Astrocyte (in vitro differentiated cells and primary cell): ENCODE measurements at regions not wholly inside any gene's neighbourhood (a gene's known extent, or its start where the extent isn't known, plus 50 kb on each side); places are given as distances from the start of the nearest gene placed in this dataset.

Experiments
- DNase-seq: peaks from one replicate; pipeline ENCODE4 v3.0.0-alpha.2; 2010; ENCODE audit warnings: low read depth
- FAIRE-seq: peaks from 2 replicates; lab custom pipeline; 2011; peaks lifted over from hg19 to GRCh38; lab: Jason Lieb, UNC
- H2AFZ ChIP-seq: 2 replicates; pipeline ENCODE4 v1.6.0; 2012; ENCODE audit warnings: low read depth, low read length, inconsistent platforms
- H3K27ac ChIP-seq: 2 replicates; pipeline ENCODE4 v1.5.1; 2011; ENCODE audit warnings: low read depth, low read length, inconsistent platforms
- H3K27me3 ChIP-seq: 2 replicates; pipeline ENCODE4 v1.6.0; 2011; ENCODE audit warnings: low read length, inconsistent platforms; ENCODE audit not compliant: insufficient read depth
- H3K36me3 ChIP-seq: 2 replicates; pipeline ENCODE4 v1.5.1; 2011; ENCODE audit warnings: low read length, inconsistent platforms; ENCODE audit not compliant: insufficient read depth
- H3K4me1 ChIP-seq: 2 replicates; pipeline ENCODE4 v1.5.1; 2011; ENCODE audit warnings: low read length, inconsistent platforms; ENCODE audit not compliant: insufficient read depth
- H3K4me2 ChIP-seq: 2 replicates; pipeline ENCODE4 v1.6.0; 2012; ENCODE audit warnings: low read length, inconsistent platforms
- H3K4me3 ChIP-seq: 2 replicates; pipeline ENCODE4 v1.5.1; 2011; ENCODE audit warnings: low read depth, mild to moderate bottlenecking, low read length, inconsistent platforms; ENCODE audit not compliant: insufficient read depth
- H3K79me2 ChIP-seq: 2 replicates; pipeline ENCODE4 v1.6.0; 2012; ENCODE audit warnings: mild to moderate bottlenecking, low read length, inconsistent platforms; ENCODE audit not compliant: insufficient read depth
- H3K9ac ChIP-seq: 2 replicates; pipeline ENCODE4 v1.6.0; 2012; ENCODE audit warnings: mild to moderate bottlenecking, low read length, inconsistent platforms
- H3K9me3 ChIP-seq: 2 replicates; pipeline ENCODE4 v1.5.1; 2012; ENCODE audit warnings: low read depth, mild to moderate bottlenecking, low read length, inconsistent platforms; ENCODE audit not compliant: insufficient read depth
- H4K20me1 ChIP-seq: 2 replicates; pipeline ENCODE4 v1.6.0; 2012; ENCODE audit warnings: low read length, inconsistent platforms; ENCODE audit not compliant: insufficient read depth
- H3K27ac Mint-ChIP-seq: one replicate; pipeline ENCODE4 v1.8.0; 2021; ENCODE audit warnings: mild to moderate bottlenecking, mixed read lengths; ENCODE audit not compliant: unreplicated experiment
- H3K27me3 Mint-ChIP-seq: one replicate; pipeline ENCODE4 v1.8.0; 2021; ENCODE audit warnings: low read depth, mixed read lengths; ENCODE audit not compliant: unreplicated experiment
- H3K36me3 Mint-ChIP-seq: one replicate; pipeline ENCODE4 v1.8.0; 2021; ENCODE audit warnings: low read depth, mixed read lengths; ENCODE audit not compliant: unreplicated experiment
- H3K4me1 Mint-ChIP-seq: one replicate; pipeline ENCODE4 v1.8.0; 2021; ENCODE audit warnings: low read depth, mixed read lengths; ENCODE audit not compliant: unreplicated experiment
- H3K4me3 Mint-ChIP-seq: one replicate; pipeline ENCODE4 v1.8.0; 2021; ENCODE audit warnings: mild to moderate bottlenecking, moderate library complexity, mixed read lengths; ENCODE audit not compliant: unreplicated experiment
- H3K9me3 Mint-ChIP-seq: one replicate; pipeline ENCODE4 v1.8.0; 2021; ENCODE audit warnings: mild to moderate bottlenecking, mixed read lengths; ENCODE audit not compliant: unreplicated experiment
- CTCF ChIP-seq: IDR thresholded peaks from 2 replicates; pipeline ENCODE4 v1.5.1; 2011; ENCODE audit warnings: low read depth, mild to moderate bottlenecking, inconsistent platforms, low read length, moderate library complexity; ENCODE audit not compliant: insufficient read depth
- EZH2 ChIP-seq: IDR thresholded peaks from 2 replicates; pipeline ENCODE4 v1.6.1; 2012; ENCODE audit warnings: mild to moderate bottlenecking, low read length, inconsistent platforms; ENCODE audit not compliant: insufficient read depth

GRCh38 chr10:47150581-47150980 is 149.4 kb upstream of the GDF10 start:
- H3K27me3 Mint-ChIP-seq: no peaks in the 10 kb centered on the region
- peaks cover 4% of the 10 kb centered on the region for H3K4me1 Mint-ChIP-seq
- no peak overlapping the region for H3K4me3 Mint-ChIP-seq
- no peak for FAIRE-seq
- DNase-seq: no peak
- peaks cover 20% of the 10 kb centered on the region for H3K36me3 Mint-ChIP-seq
- Histone ChIP-seq H3K9ac (no peak overlapping the region), H4K20me1 (peaks cover 5% of the 10 kb centered on the region), H3K9me3 (peaks cover 3% of the 10 kb centered on the region), H3K27me3 (no peaks in the 10 kb centered on the region), H3K4me3 (no peak overlapping the region), H3K36me3 (peaks cover 8% of the 10 kb centered on the region), H2AFZ (no peak overlapping the region), H3K4me2 (no peak overlapping the region), H3K27ac (no peak overlapping the region), H3K79me2 (no peaks in the 10 kb centered on the region), H3K4me1 (peaks cover 4% of the 10 kb centered on the region)
- H3K9me3 Mint-ChIP-seq: peaks cover 25% of the 10 kb centered on the region
- no peak for TF ChIP-seq EZH2
- TF ChIP-seq CTCF: no peak
- no peak overlapping the region for H3K27ac Mint-ChIP-seq

- Histone ChIP-seq H3K27me3 (no peaks in the 10 kb centered on the region), H3K9ac (no peak overlapping the region), H3K36me3 (peaks cover 8% of the 10 kb centered on the region), H3K79me2 (no peaks in the 10 kb centered on the region), H4K20me1 (no peaks in the 10 kb centered on the region), H3K4me1 (no peaks in the 10 kb centered on the region), H3K27ac (no peak overlapping the region), H3K4me2 (no peak overlapping the region), H3K4me3 (no peak overlapping the region), H3K9me3 (peaks cover 3% of the 10 kb centered on the region), H2AFZ (no peak overlapping the region)
- Mint-ChIP-seq H3K4me3 (no peak overlapping the region), H3K36me3 (peaks cover 22% of the 10 kb centered on the region), H3K27ac (no peak overlapping the region), H3K9me3 (peaks cover 29% of the 10 kb centered on the region), H3K27me3 (peaks cover 2% of the 10 kb centered on the region), H3K4me1 (peaks cover 1% of the 10 kb centered on the region)
- TF ChIP-seq EZH2: no peak
- no peak for TF ChIP-seq CTCF
- DNase-seq (no peak), FAIRE-seq (no peak)
Measured at GRCh38 chr10:47151920-47152319, 148.1 kb upstream of the GDF10 start.

GRCh38 chr10:47152861-47153349 is 147.1 kb upstream of the GDF10 start:
- peaks cover 25% of the 10 kb centered on the region for H3K36me3 Mint-ChIP-seq
- H3K27ac Mint-ChIP-seq: no peak overlapping the region
- H3K4me1 ChIP-seq: no peaks in the 10 kb centered on the region

More at GRCh38 chr10:47152861-47153349, 147.1 kb upstream of the GDF10 start:
- DNase-seq (no peak), FAIRE-seq (no peak)
- H3K4me3 Mint-ChIP-seq: no peak overlapping the region
- Histone ChIP-seq H3K4me2 (no peak overlapping the region), H3K9ac (no peak overlapping the region), H3K27me3 (no peaks in the 10 kb centered on the region), H3K79me2 (no peaks in the 10 kb centered on the region), H3K27ac (no peak overlapping the region), H3K36me3 (peaks cover 8% of the 10 kb centered on the region), H2AFZ (no peak overlapping the region), H3K4me3 (no peak overlapping the region), H4K20me1 (no peaks in the 10 kb centered on the region), H3K9me3 (peaks cover 3% of the 10 kb centered on the region)
- TF ChIP-seq CTCF (peak; percentile 40), EZH2 (no peak)
- H3K27me3 Mint-ChIP-seq: peaks cover 2% of the 10 kb centered on the region
- peaks cover 29% of the 10 kb centered on the region for H3K9me3 Mint-ChIP-seq
- H3K4me1 Mint-ChIP-seq: no peaks in the 10 kb centered on the region
